HG03103 (cell line): ENCODE measurements at regions not wholly inside any gene's neighbourhood (a gene's known extent, or its start where the extent isn't known, plus 50 kb on each side); places are given as distances from the start of the nearest gene placed in this dataset.

ENCODE experiments used
- ATAC-seq: cut with Tn5 transposase; IDR thresholded peaks from one replicate; pipeline ENCODE4 v1.9.1; 2021; ENCODE audit warnings: low read depth; ENCODE audit not compliant: unreplicated experiment

DNA sequence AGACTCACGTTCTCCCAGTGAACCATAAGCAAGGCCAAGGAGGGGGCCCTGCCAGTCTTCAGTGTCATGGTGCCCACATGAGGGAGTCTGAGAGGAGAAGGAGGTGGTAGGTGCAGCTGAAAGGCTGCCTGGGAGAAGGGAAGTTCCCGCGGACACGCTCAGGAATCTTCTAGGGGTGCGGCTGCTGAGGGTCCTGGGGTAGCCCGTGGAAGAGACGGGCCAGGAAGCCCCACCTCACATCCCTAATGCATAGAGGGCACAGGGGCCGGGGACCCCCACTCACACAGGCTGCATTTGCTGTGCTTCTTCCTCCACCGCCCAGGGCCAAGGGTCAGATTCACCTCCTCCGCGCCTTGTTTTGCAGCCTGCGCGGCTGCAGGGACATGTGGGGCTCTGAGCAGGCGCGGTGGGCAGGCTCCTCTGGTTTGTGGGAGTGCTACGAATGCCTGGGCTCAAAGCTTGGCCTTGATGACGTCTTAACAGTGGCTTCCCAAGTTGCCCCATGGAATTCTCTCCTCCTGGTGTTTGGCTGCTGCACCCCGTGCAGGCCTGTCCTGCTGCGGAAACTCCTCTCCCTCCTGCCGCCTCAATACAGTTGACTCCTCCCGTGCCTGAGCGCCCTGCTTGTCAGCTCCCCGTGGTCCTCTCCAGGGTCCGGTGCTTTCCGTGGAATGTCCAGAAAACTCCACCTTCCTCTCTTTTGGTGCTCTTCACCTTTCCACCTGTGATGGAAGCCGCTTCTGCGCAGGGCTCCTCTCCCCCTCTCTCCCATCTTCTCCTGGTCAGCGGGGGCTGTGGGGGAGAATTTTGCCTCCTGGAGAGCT is 95.7 kb downstream of the VAPA start:
- ATAC-seq = no peak

GRCh38 chr18:10010611-10011015 is 96.8 kb downstream of the VAPA start:
- ATAC-seq = no peak

GRCh38 chr18:10011061-10011460 is 97.2 kb downstream of the VAPA start:
- no peak for ATAC-seq

- ATAC-seq = no peak
Observed at GRCh38 chr18:10011751-10012150, 97.9 kb downstream of the VAPA start.

DNA sequence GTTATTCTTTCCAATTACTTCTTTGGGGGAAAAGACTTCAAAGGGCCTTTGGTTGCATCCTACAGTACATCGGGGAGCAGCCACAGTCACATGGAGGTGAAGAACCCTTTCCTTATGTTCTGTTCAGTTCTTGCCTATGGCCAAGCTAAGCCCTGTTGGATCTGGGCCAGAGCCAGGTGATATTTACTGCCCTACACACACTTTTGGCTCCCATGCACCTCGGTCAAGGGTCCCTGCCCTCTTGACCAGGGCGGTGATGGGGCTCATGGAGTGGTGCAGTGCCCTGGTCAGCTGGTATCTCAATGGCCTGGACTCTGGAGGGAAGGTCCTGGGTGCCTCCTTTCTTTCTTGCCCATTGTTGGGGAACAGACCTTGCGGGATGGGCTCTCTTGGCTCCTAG is 98.7 kb downstream of the VAPA start:
- ATAC-seq = no peak

- no peak for ATAC-seq
Observed at GRCh38 chr18:10013621-10014543, 100.1 kb downstream of the VAPA start.

DNA sequence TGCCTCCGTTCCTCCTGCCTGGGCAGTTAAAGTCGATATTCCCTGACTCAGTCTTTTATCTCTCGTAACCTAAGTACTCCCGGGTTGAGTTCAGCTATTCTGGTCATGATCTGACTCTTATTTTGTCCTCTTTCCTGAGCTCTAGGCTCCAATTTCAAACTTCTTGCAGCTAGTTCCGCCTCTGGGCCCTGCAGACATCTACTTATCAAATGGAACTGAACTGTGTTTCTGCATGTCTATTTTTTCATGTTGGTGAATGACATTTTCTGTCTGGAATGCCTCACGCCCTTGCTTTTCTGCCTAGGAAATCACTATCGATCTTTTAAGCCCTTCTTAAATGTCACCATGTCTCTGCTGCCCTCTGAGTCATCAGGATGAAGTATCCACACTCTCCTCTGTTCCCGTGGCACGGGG is 101.5 kb downstream of the VAPA start:
- ATAC-seq = no peak

GRCh38 chr18:10015941-10016819 is 102.4 kb downstream of the VAPA start:
- no peak for ATAC-seq

GRCh38 chr18:10017043-10017442 is 103.2 kb downstream of the VAPA start:
- no peak for ATAC-seq

GRCh38 chr18:10018289-10018688 is 104.5 kb downstream of the VAPA start:
- no peak for ATAC-seq

DNA sequence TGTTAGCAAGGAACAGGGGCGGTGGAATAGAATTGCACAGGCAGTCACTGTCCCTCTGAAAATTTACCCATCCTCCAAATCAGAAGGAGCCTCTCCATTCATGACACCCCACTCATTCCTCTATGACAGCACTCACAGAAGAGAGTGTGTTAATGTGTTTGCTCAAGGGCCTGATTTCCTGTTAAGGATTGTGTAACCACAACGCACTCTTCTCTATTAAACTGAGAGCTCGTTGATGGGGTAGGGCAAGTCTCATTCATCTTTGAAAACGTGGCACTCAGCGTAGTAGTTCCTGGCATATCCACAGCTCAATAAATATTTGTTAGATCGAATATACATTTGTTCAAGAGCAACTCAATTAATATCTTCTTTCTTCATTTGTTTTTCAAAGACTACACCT is 106.4 kb downstream of the VAPA start:
- ATAC-seq = no peak

- ATAC-seq = no peak
Observed at GRCh38 chr18:10022365-10022764, 108.5 kb downstream of the VAPA start.

- ATAC-seq = no peak
Observed at GRCh38 chr18:10023853-10024570, 110.2 kb downstream of the VAPA start.

DNA sequence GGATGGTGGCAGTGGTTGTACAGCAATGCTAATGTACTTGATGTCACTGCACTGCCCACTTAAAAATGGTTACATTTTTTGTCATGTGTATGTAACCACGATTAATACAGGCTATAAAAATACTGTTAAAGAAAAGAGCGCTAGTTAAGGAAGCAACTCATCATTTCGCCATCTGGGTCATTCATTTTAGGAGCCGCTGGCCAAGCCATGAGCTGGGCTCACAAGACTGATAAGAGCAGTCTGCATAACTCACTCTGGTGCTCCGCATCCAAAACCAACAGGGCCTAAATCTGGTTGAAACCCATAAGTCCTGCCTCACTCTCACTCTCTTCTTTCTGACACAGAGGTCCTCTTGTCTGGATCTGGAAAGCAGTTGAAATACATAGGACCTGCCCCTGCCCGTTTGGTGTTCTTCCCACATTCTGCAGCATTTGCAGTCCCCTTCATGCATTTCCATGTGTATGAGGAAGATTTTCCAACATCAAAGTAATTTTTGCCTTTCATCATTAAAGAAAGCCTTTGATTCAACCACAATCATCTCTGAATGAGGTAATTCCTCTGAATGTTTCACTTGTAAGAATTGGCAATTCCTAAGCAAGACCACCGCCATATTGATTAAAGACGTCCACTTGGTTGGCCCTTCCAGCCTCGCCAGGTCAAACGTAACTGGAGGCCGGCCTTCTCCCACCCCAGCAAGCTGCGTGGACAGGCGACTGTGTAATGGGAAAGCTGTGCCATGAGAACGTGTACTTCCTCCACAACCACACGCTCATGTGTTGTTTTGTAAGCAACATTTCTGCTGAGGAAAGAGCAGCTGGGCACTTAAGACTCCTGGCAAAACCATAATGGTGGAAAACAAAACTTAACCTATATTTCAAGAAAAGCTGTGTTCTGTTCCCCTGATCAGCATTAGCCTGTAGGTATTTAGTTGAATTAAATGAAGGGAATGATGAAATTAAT is 112.2 kb downstream of the VAPA start:
- ATAC-seq = no peak

- no peak for ATAC-seq
Observed at GRCh38 chr18:10027031-10027430, 113.2 kb downstream of the VAPA start.

- no peak for ATAC-seq
Observed at GRCh38 chr18:10027461-10027860, 113.6 kb downstream of the VAPA start.

GRCh38 chr18:10029711-10030110 is 115.9 kb downstream of the VAPA start:
- no peak for ATAC-seq

GRCh38 chr18:10030816-10031541 is 117.2 kb downstream of the VAPA start:
- no peak for ATAC-seq
